HTR-8/SVneo (cell line): ENCODE measurements at regions not wholly inside any gene's neighbourhood (a gene's known extent, or its start where the extent isn't known, plus 50 kb on each side); places are given as distances from the start of the nearest gene placed in this dataset.
"Not testable (repeated sequence)": the region's sequence is repeated elsewhere in the genome, so short reads cannot be mapped to it uniquely, and the experiment has no call there.

Experiments used
- DNase-seq: peaks from one replicate; pipeline ENCODE4 v3.0.0; 2011; ENCODE audit warnings: low spot score, mixed read lengths; ENCODE audit not compliant: insufficient read length
- FAIRE-seq: peaks from 2 replicates; lab custom pipeline; 2011; peaks lifted over from hg19 to GRCh38; lab: Jason Lieb, UNC

DNA sequence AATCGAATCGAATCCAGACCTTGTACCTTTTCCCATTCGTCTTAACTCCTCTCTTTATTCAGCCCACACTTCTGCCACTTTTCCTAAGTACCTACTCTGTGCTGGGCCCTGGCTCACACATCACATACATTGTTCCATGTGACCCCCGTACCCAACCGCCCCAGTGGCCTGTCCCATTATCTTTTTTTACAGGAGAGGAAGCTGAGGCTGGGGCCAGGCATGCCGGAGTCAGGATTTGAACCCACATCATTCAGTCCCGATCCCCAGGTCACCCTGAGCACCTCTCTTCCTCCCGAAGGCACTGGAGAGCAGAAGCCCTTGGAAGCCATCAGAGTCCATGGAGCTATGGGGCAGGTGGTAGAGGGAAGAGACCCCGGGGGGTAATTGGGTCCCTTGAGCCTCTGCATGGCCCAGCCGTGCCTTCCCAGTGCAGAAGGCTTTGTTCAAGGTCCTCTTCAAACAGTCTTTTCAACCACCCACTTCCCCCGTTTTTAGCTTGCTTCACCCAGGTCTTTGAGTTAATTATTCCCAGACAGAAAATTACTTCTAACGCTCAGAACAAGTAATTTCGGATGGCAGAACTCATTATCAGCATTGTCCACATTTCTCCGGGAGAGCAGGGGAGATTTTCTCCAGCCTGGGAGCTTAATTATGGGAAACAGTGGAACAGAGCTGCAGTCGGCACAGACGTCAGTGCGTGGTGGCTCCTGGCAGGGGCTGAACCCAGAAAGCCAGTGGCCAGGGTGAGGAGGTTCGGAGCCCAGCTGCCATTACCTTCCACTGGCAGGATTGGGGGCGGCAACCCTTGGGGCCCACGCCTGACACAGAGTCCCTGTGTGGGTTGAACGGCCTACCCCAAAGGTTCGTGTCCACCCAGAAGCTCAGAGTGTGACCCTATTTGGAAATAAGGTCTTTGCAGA lies 82.4 kb upstream of the RTL6 start:
- no peak for DNase-seq
- FAIRE-seq = no peak

DNA sequence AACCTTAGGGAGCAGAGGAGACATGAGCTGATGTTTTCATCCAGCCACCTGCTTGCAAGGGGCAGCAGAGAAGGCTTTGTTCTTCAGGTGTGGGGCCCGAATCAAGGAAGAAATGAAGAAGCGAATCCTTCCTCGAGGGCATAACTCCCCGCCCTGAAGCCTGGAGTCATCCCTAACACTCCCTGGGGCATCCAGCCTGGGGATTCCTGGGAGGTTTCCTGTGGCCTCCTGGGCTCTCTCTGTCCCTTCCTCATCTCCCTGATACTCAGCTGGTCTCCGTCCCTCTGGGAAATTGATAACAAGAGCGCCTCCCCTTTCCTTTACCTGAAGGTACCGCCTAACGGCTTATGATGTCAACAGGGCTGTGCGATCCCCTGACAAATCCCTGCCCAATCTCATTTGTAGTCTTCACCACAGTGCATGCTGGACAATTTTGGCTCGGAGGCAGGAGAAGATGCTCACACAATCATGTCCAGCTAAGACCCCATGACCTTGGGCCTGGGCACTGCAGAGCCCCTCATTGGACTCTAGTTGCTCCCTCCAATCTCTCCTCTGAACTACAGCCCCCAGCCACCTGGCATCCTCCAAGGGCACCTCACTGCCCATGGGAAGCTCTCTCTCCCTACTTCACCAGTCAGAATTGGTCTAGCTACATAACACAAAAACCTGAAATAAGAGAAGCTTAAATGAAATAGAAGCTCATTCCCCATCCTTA lies 80.6 kb upstream of the RTL6 start:
- DNase-seq (no peak), FAIRE-seq (no peak)

DNA sequence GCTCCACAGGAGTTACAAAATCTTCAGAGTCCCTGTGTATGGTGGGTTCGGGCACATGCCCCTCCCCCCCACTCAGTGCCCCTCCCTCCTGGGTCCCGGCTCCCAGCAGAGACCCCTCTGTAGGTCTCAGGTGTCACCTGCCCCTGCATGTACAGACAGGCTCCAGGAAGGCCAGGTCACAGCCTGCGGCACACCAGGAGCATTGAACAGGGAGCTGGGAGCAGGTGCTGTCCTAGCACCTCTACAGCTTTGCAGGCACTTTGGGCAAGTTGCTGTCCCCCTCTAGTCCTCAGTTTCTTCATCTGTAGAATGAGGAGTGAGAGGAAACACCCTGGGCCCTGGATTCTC lies 80.1 kb upstream of the RTL6 start:
- FAIRE-seq (no peak), DNase-seq (no peak)

DNA sequence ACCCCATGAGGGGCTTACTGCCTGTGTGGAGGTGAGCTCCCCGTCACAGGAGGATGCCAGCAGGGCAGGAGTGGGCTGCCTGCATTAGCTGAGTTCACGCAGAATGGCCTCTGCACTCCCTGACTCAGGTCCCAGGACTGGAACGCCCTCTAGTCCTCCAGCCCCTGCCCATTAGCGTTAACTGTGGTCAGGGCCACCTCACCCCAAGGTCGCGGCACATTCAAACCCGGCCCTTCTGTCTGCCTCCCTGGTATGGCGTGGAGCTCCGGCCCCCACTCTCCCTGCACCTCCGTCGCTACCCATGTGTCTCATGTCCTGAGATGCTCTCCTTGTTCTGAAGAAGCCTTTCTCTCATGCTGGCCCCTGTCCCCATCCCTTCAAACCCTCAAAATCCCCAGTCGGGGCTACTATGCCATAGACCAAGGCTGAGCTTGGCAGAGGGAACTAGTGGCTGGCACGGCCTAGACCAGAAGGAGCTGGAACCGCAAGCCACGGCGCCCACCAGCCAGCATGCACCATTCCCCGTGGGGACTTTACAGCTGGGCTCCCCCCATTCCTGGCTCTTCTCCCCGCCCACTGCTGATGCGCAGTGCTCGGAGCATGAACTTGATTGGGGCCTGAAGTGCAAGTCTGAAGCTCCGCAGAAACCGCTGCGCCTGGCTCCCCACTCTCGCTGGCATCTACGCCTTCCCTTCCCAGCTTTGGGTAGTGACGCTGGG lies 79.5 kb upstream of the RTL6 start:
- DNase-seq (no peak), FAIRE-seq (no peak)

DNA sequence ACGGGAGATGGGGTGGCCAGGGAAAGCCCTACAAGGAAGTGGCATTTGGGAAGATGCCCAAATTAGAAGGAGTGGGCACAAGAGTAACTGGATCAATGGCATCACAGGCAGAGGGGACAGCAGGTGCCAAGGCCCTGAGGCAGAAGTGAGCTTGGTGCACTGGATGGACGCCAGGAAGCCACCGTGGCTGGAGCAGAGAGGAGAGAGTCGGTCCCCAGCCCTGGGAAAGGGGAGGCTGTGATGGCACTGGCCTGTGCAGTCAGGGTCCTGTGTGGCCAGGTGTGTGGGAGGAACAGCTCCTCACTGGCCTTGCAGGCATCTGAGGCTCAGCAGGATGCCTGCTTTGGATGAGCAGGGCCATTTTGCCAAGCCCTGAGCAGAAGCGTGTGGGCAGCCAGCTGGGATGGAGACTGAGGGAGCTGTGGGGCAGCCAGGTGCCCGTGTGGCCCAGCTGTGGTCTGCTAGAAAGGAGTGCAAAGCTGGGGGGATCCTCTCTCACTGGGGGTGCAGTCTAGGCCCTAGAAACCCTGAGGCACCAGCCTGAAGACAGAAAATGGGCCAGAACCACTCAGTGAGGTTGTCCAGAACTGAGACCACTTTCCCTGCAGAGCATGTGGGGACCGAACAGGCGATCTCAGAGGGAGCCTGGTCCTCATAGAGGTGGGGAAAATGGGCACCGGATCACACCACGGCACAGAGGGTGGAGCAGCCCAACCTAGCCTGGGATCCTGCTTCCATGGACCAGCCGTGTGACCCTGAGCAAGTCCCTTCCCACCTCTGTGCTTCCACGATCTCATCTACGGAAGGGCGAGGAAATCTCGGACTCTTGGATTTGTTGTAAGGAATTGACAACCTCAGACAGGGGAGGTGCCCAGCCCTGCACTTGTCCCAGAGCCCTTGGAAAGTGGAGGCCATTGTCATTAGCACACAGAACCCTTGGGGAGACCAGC lies 78.6 kb upstream of the RTL6 start:
- FAIRE-seq (no peak), DNase-seq (no peak)

DNA sequence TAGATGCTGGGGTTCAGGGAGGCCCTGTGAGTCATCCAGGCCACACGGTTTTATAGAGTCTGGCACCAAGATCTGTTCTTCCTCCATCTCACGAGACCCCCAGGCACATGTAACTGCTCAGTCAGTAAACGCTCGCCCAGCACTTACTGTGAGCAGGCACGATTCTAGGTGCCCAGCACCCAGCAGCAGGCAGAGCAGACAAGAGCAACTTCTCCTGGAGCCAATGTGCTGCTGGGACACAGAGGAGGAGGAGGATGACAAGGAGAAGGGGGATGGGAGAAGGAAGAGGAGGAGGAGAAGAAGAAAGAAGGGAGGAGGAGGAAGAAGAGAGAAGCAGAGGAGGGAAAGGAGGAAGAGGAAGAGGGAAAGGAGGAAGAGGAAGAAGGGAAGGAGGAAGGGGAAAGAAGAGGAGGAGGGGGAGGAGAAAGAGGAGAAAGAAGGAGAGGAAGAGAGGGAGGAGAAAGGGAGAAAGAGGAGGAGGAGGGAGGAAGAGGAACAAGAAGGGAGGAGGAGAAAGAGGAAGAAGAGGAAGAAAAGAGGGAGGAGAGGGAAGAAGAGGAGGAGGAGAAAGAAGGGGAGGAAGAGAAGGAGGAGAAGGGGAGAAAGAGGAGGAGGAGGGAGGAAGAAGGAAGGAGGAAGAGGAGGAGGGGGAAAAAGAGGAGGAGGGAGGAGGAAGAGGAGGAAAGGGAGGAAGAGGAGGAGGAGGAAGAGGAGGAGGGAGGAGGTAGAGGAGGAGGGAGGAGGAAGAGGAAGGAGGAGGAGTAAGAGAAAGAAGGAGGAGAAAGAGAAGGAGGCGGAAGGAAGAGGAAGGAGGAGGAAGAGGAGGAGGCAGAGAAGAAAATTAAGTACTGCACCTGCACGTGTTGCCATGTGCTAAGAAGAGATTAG lies 77.6 kb upstream of the RTL6 start:
- DNase-seq (no peak), FAIRE-seq (no peak)

DNA sequence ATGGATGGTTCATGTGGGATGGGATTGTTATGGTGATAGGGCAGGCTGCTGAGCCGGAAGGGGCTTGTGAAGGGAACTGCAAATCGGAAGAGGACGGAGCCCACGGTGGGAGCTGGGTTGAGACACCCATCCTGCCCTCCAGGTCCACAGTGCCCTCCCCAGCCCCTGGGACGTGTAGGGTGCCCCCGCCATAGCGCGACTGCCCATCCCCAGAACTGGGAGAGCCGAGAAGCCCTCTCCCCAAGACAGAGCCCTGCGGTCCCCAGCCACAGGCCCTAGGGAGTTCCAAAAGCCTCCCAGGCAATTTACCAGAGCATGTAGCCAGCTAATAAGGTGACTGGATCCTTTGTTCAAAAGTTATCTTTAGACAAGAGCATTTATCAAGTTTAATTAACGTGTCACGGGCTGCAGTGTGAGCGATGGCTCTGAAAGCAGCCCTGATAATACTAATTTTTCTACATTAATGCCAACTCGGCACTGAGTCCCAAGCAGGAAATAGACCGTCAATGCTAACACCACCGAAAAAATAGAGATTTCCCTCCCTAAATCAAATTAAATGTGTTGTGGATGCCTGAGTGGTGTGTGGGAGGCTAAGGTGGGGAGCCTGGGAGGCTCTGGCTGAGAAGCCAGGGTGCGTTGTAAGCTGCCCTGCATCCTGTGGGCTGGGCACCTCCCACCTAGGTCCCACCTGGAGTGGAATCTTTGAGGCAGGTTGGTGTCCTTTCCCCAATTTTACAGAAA lies 76.8 kb upstream of the RTL6 start:
- FAIRE-seq (no peak), DNase-seq (no peak)

DNA sequence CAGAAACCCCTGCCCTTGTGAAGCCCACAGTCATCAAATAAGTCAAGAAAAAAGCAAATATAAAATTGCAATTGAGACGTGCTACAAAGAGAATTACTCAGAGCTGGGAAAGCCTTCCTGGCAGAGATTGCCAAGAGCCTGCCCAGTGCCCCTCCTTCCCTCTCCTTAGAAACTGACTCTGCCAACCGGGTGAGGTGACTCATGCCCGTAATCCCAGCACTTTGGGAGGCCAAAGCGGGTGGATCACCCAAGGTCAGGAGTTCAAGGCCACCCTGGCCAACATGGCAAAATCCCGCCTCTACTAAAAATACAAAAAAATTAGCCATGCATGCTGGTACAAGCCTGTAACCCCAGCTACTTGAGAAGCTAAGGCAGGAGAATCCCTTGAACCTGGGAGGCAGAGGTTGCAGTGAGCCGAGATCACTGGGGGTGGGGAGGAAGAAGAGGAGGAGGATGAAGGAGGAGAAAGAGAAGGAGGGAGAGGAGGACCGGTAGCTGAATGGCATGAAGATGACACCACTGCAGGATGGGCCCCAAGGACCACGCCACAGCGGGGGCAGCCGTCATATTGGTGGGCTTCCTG lies 76.1 kb upstream of the RTL6 start:
- FAIRE-seq = no peak
- peak; percentile 52 for DNase-seq

DNA sequence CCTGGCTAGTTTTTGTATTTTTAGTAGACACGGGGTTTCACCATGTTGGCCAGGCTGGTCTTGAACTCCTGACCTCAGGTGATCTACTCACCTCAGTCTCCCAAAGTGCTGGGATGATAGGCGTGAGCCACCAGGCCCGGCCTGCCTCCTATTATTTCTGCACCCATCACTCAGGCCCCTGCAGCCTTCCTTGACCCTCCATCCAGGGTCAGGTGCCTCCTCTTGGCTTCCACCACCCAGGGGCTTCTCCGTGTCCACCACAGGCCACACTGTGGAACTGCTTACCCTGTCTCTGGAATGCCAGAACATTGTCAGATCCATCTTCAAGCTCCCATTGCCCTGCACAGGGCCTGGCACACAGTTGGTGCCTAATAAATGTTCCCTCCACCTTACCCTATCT lies 75.4 kb upstream of the RTL6 start:
- FAIRE-seq = no peak
- DNase-seq = no peak

DNA sequence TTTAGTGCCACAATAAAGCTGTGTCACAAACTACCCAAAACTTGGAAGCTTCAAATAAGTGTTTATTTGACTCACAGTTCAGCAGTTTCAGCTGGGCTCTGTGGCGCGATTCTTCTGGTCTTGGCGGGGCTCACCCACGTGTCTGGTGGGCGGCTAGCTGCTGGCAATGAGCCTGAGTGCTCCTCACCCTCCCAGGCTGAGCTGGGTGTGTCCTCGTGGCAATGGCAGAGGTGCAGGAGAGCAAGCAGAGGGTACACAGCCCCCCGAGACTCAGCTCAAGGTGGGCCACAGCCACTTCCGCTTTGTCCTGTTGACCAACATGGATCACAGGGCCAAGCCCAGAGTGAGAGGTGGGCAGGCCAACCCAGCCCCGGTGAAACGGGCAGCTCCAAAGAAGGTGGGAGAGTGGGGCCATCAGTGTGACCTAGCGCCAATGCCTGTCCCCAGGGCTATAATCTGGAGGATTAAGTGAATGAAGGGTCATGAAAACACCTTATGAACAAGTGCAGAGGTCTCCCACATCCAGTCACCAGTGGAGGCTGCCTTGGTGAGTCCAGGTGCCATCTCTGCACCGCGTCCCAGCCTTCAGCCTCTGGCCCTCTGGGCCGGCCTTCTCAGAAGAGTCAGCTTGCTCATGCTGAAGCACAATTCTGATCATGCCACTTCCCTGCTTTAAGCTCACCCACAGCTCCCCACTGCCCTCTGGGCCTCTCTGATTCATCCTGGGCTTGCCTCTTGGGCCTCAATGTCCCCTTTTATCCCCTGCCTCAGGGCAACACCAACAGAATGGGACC lies 74.6 kb upstream of the RTL6 start:
- FAIRE-seq (no peak), DNase-seq (no peak)

DNA sequence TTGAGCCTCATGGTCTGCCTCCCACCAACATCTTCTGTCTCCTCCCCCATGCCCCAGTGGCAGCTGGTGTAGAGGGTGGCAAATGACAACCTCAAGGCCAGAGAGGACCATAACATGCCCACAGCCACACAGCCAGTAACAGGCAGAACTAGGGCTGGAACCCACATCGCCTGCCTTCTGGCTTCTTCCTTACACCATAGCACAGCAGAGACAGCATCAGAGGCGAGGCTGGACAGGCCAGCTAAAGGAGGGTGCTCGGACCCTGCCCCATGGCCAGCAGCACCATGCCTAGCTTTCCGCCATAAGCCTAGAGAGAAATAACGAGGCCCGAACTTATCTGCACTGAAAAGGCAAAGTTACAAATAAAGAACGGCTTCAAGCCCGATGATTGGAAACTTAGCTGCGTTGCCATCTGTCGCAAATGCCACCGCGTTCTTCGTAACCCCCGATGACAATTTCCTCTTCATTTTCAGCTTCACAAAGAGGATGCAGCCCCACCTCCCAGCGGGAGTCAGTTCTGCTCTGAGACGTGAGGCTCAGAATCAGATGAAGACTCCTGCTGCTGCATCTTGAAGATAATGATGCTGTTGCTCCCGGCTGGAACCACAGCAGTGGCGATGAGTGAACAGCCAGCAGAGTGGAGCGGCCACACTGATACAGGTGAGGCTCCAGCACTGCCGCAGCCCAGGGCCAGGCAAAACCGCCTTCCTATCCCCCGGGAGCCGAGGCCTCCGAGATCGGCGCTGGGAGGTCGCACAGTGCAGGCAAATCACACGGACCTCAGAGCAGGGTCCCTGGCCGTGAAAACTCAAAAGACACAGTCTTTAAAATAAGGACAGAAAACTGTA lies 73.8 kb upstream of the RTL6 start:
- DNase-seq (no peak), FAIRE-seq (no peak)

DNA sequence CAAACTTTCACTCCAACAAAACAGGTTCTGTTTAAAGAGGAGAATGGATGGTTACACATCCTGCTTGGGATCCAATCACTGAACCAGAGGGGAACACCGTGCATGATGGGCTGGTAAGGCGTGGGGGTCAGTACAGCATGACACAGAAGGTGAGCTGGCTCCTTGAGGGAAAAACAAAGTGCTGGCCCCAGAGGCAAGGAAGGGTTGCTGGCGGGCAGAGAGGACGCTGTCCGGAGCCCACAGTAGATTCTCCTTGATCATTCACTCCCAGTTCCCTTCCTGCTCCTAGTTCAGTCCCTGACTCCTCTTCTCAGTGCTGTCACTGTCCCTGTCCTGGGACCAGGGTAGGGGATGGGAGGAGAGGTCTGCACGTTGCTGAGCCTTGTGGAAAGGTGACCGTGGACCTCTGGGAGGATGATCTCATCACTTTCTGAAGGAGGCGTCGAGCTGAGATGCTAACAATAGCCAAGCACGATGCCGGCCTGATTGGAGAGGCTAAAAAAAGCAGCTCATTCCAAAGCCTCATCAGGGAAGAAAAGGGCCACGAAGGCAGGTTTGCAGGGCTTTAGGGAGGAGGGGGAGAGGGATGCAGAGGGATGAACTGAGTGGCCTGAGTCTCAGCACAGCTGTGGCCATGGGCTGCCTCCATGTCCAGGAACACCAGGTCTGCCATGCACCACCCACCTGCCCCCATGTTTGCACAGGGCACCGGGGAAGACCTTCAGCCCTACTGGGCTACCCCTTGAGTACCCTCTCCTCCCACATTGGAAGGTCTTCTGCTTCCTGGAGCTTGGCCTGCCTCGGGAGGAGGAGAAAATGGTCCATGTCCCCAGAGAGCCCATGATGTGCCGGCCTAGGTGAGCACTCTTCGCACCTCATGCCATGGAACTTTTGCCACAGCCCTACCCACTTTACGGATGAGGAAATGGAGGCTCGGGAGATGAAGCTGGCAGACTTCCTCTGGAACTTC lies 72.7 kb upstream of the RTL6 start:
- FAIRE-seq = no peak
- no peak for DNase-seq

DNA sequence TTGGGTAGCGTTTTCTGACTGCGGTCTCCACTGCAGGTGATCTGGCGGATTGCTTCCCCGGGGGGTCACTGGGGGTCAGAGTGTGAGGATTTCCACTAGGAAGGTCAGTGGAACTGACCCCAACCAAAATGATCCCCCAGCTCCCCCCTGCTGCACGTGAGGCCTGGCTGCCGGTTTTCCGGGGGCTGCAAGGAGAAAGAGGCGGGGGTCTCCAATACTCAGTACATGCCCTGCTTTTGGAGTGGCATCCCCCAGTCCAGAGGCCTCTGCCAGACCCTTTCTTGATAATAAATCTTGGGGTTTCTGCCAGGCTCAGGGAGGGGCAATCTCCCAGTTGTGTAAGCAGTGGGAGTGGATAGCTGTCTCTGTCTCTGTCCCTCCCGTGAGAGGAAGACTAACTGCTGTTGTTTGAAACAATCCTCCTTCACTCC lies 71.5 kb upstream of the RTL6 start:
- FAIRE-seq (no peak), DNase-seq (no peak)

DNA sequence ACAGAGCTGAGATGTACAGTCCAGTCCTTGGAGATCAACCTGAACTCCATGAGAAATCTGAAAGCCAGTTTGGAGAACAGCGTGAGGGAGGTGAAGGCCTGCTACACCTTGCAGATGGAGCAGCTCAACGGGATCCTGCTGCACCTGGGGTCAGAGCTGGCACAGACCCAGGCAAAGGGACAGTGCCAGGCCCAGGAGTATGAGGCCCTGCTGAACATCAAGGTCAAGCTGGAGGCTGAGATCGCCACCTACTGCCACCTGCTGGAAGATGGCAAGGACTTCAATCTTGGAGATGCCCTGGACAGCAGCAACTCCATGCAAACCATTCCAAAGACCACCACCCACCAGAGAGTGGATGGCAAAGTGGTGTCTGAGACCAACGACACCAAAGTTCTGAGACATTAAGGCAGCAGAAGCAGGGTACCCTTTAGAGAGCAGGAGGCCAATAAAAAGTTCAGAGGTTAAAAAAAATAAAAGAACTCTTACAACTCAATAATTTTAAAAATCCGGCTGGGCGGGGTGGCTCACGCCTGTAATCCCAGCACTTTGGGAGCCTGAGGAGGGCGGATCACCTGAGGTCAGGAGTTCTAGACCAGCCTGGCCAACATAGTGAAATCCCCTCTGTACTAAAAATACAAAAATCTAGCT lies 69.9 kb upstream of the RTL6 start:
- FAIRE-seq = peak; percentile 33
- DNase-seq = no peak

DNA sequence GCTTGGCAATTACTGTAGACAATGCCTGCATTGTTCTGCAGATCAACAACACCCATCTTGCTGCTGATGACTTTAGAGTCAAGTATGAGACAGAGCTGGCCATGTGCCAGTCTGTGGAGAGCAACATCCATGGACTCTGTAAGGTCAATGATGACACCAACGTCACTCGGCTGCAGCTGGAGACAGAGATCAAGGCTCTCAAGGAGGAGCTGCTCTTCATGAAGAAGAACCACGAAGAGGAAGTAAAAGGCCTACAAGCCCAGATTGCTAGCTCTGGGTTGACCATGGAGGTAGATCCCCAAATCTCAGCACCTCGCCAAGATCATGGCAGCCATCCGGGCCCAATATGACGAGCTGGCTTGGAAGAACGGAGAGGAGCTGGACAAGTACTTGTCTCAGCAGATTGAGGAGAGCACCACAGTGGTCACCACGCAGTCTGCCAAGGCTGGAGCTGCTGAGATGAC lies 69.4 kb upstream of the RTL6 start:
- FAIRE-seq, DNase-seq: not testable (repeated sequence)
